ENCODE measurements at regions not wholly inside any gene's neighbourhood (a gene's known extent, or its start where the extent isn't known, plus 50 kb on each side); places are given as distances from the start of the nearest gene placed in this dataset.

DNA sequence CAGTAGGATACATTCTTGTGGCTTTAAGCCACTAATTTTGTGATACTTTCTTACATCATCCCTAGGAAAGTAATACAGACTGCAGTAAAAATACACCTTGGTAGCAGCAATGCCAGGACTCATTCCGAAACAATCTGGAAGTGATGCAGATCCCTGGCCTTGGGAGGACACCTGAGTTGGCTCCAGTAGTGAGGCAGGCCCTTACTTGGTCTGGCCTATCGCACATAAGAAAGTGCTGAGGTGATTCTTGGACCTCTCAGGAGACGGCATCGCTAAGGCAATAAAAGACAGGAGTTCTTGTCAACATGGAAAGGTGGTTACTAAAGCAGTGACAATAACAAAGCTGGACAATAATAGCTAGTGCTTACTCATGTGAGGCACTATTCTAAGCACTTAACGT, 126.5 kb downstream of the SUCNR1 start:
- TF ChIP-seq, protein P1, sequence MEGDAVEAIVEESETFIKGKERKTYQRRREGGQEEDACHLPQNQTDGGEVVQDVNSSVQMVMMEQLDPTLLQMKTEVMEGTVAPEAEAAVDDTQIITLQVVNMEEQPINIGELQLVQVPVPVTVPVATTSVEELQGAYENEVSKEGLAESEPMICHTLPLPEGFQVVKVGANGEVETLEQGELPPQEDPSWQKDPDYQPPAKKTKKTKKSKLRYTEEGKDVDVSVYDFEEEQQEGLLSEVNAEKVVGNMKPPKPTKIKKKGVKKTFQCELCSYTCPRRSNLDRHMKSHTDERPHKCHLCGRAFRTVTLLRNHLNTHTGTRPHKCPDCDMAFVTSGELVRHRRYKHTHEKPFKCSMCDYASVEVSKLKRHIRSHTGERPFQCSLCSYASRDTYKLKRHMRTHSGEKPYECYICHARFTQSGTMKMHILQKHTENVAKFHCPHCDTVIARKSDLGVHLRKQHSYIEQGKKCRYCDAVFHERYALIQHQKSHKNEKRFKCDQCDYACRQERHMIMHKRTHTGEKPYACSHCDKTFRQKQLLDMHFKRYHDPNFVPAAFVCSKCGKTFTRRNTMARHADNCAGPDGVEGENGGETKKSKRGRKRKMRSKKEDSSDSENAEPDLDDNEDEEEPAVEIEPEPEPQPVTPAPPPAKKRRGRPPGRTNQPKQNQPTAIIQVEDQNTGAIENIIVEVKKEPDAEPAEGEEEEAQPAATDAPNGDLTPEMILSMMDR (conservative IDR thresholded peaks at IDR 0.05; ENCODE audit: low read depth, low read length): no peak
- no peaks in the 10 kb centered on the region for H3K36me3 ChIP-seq (ENCODE audit: insufficient read depth)

DNA sequence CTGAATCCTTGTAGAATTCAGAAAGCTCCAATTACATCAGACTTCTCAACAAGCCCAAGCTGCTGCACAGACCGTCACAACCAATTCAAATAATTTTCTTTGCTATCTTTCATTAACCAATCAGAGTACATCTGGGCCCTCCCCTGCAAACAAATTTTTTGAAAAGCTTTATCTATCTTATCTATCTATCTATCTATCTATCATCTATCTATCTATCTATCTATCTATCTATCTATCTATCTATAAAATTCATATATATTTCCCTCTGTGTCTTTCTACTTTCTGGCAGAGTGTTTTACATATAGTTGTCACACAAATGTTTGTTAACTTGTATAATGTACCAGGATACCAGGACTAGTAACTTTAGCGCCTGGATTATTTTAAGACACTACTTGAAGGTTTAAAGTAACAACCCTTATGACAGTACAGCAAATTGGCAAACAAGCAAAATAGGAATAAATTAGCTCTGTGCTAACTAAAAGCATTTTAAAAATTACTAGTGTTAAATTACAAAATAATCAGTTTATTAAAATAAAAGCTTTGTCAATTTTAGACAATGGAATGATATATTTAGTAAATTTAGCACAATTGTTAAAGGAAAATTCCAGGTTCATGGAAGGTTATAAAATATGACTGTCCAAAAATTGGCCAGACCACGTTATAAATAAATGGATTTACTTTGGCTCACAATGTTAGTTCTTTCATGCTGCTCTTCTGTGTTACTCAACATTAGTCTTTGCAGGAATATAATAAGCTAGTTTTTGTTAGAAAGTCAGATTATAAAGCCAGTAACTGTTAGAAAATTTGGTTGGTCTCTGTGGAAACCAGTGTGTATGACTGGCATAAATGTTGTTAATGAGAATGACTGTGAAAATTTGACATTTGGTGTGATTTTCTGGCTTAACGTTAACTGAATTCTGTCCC, 138.6 kb downstream of the SUCNR1 start:
- no peaks in the 10 kb centered on the region for H3K27me3 ChIP-seq (ENCODE audit: insufficient read depth, low read depth)
- H3K4me1 ChIP-seq (ENCODE audit: low read depth, poor library complexity, severe bottlenecking): no peaks in the 10 kb centered on the region
- TF ChIP-seq, protein P1 (conservative IDR thresholded peaks at IDR 0.05; ENCODE audit: low read depth, low read length): no peak
- no peak overlapping the region for H3K27ac ChIP-seq
- no peaks in the 10 kb centered on the region; the same call in 1 of the 2 replicates for H3K36me3 ChIP-seq (ENCODE audit: insufficient read depth)
- no peak overlapping the region for H2AFZ ChIP-seq (ENCODE audit: low read depth)
- H3K4me3 ChIP-seq (IDR thresholded peaks at IDR 0.05; ENCODE audit: insufficient read depth, low read depth, low read length): no peak overlapping the region
- no peaks in the 10 kb centered on the region for H3K79me2 ChIP-seq (ENCODE audit: insufficient read depth, low read depth)
- no peak overlapping the region for H3K4me2 ChIP-seq
- no peaks in the 10 kb centered on the region for H4K20me1 ChIP-seq (ENCODE audit: insufficient read depth)
- H3K9ac ChIP-seq: no peak overlapping the region

More for the DNA sequence above, 126.5 kb downstream of the SUCNR1 start:
- Histone ChIP-seq H3K9ac (no peak overlapping the region), H3K4me3 (IDR thresholded peaks at IDR 0.05; ENCODE audit: insufficient read depth, low read depth, low read length) (no peak overlapping the region), H3K79me2 (ENCODE audit: insufficient read depth, low read depth) (no peaks in the 10 kb centered on the region), H4K20me1 (ENCODE audit: insufficient read depth) (no peaks in the 10 kb centered on the region), H3K27ac (no peak overlapping the region), H3K4me1 (ENCODE audit: low read depth, poor library complexity, severe bottlenecking) (no peaks in the 10 kb centered on the region), H3K27me3 (ENCODE audit: insufficient read depth, low read depth) (no peaks in the 10 kb centered on the region), H3K4me2 (no peak overlapping the region), H2AFZ (ENCODE audit: low read depth) (no peak overlapping the region)

DNA sequence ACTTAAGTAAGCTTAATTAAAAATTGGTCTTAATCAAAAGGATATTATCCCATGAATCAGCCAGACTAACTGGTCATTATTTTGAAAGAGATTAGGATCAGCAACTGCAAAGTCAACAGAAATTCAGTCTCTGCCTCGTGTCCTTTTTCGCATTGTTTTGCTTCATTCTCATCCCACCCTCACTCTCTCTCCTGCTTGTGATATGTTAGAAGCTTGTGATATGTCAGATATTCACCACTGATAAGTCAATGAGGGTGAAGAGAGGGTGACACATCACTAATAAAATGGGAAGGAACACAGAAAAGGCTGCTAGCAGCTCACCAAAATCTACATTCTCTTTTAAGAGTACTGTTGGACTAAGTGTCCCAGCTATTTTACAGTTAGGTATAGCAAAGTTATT, 146.1 kb downstream of the SUCNR1 start:
- Histone ChIP-seq H3K4me2 (no peak overlapping the region), H3K27ac (no peak overlapping the region), H2AFZ (ENCODE audit: low read depth) (no peak overlapping the region), H3K9ac (no peak overlapping the region), H4K20me1 (ENCODE audit: insufficient read depth) (no peaks in the 10 kb centered on the region), H3K4me1 (ENCODE audit: low read depth, poor library complexity, severe bottlenecking) (no peaks in the 10 kb centered on the region), H3K36me3 (ENCODE audit: insufficient read depth) (no peaks in the 10 kb centered on the region; the same call in 1 of the 2 replicates), H3K79me2 (ENCODE audit: insufficient read depth, low read depth) (no peaks in the 10 kb centered on the region), H3K4me3 (IDR thresholded peaks at IDR 0.05; ENCODE audit: insufficient read depth, low read depth, low read length) (no peak overlapping the region), H3K27me3 (ENCODE audit: insufficient read depth, low read depth) (no peaks in the 10 kb centered on the region)
- TF ChIP-seq, protein P1 (conservative IDR thresholded peaks at IDR 0.05; ENCODE audit: low read depth, low read length): no peak

DNA sequence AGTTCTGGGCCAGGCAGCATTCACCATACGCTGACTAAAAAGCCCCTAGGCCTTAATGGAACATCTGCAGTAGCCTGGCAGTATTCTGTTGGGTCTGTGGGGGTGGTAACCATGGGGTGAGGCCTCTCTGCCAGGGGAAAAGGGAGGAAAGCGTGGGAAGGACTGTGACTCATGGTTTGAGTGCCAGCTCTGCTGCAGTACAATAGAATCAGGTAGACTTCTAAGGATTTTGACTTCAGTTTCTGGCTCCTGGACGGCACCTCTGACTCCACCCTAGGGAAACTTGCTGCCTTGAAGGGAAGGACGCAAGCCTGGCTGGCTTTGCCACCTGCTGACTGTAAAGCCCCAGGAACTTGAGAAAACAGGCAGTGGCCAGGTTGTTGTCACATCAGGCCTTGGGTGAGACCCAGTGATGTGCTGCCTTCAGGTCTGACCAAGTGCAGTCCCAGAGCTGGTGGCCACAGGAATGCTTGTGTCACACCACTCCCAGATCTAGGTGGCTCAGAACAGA, 148.6 kb downstream of the SUCNR1 start:
- Histone ChIP-seq H3K27ac (no peak overlapping the region), H3K4me1 (ENCODE audit: low read depth, poor library complexity, severe bottlenecking) (no peaks in the 10 kb centered on the region), H3K79me2 (ENCODE audit: insufficient read depth, low read depth) (no peaks in the 10 kb centered on the region), H3K4me3 (IDR thresholded peaks at IDR 0.05; ENCODE audit: insufficient read depth, low read depth, low read length) (no peak overlapping the region), H2AFZ (ENCODE audit: low read depth) (no peak overlapping the region), H4K20me1 (ENCODE audit: insufficient read depth) (no peaks in the 10 kb centered on the region), H3K36me3 (ENCODE audit: insufficient read depth) (no peaks in the 10 kb centered on the region), H3K27me3 (ENCODE audit: insufficient read depth, low read depth) (no peaks in the 10 kb centered on the region), H3K4me2 (no peak overlapping the region), H3K9ac (no peak overlapping the region)
- TF ChIP-seq, protein P1 (conservative IDR thresholded peaks at IDR 0.05; ENCODE audit: low read depth, low read length): no peak

Data from KMS-11 (cell line).